Adipocyte (in vitro differentiated cells): ENCODE measurements at regions not wholly inside any gene's neighbourhood (a gene's known extent, or its start where the extent isn't known, plus 50 kb on each side); places are given as distances from the start of the nearest gene placed in this dataset.

Experiments
- DNase-seq: peaks from one replicate; pipeline ENCODE4 v3.0.0-alpha.2; 2015; ENCODE audit warnings: low read depth
- H3K27me3 ChIP-seq: replicated peaks from 2 replicates; pipeline ENCODE4 v1.7.0; 2013; ENCODE audit warnings: mild to moderate bottlenecking, low read length, moderate library complexity; ENCODE audit not compliant: control insufficient read depth, insufficient read depth
- H3K36me3 ChIP-seq: 2 replicates; pipeline ENCODE4 v1.7.0; 2013; ENCODE audit warnings: low read length, mild to moderate bottlenecking, moderate library complexity; ENCODE audit not compliant: control insufficient read depth, insufficient read depth, severe bottlenecking
- H3K4me1 ChIP-seq: 2 replicates; pipeline ENCODE4 v1.7.0; 2013; ENCODE audit warnings: mild to moderate bottlenecking, low read length, moderate library complexity; ENCODE audit not compliant: control insufficient read depth, insufficient read depth
- H3K4me3 ChIP-seq: 2 replicates; pipeline ENCODE4 v1.7.0; 2013; ENCODE audit warnings: mild to moderate bottlenecking, low read length, moderate library complexity
- H3K9ac ChIP-seq: 2 replicates; pipeline ENCODE4 v1.7.0; 2013; ENCODE audit warnings: mild to moderate bottlenecking, low read length, moderate library complexity
- H3K9me3 ChIP-seq: 2 replicates; pipeline ENCODE4 v1.7.0; 2013; ENCODE audit warnings: mild to moderate bottlenecking, low read length, moderate library complexity; ENCODE audit not compliant: control insufficient read depth

- DNase-seq, result no peak
Observed at GRCh38 chr1:233478611-233479010, 135.3 kb upstream of the KCNK1 start.

GRCh38 chr1:233479110-233479890, 134.6 kb upstream of the KCNK1 start:
- Histone ChIP-seq H3K4me3 (no peak overlapping the region), H3K4me1 (no peaks in the 10 kb centered on the region), H3K9me3 (no peaks in the 10 kb centered on the region), H3K36me3 (no peaks in the 10 kb centered on the region), H3K9ac (no peak overlapping the region), H3K27me3 (peaks cover 6% of the 10 kb centered on the region)
- DNase-seq, result no peak

More at GRCh38 chr1:233478611-233479010, 135.3 kb upstream of the KCNK1 start:
- no peak overlapping the region for H3K9ac ChIP-seq
- H3K27me3 ChIP-seq, result peaks cover 6% of the 10 kb centered on the region
- no peaks in the 10 kb centered on the region for H3K9me3 ChIP-seq
- H3K36me3 ChIP-seq, result no peaks in the 10 kb centered on the region
- H3K4me1 ChIP-seq, result no peaks in the 10 kb centered on the region
- no peak overlapping the region for H3K4me3 ChIP-seq

- no peaks in the 10 kb centered on the region for H3K36me3 ChIP-seq
- H3K9me3 ChIP-seq, result no peaks in the 10 kb centered on the region
- H3K4me3 ChIP-seq, result no peak overlapping the region
- no peaks in the 10 kb centered on the region for H3K4me1 ChIP-seq
- H3K9ac ChIP-seq, result no peak overlapping the region
- DNase-seq, result no peak
- H3K27me3 ChIP-seq, result peaks cover 1% of the 10 kb centered on the region
Observed at GRCh38 chr1:233480198-233480597, 133.7 kb upstream of the KCNK1 start.

- H3K9me3 ChIP-seq, result no peaks in the 10 kb centered on the region
- no peak overlapping the region for H3K9ac ChIP-seq
- H3K36me3 ChIP-seq, result no peaks in the 10 kb centered on the region
- H3K4me1 ChIP-seq, result no peaks in the 10 kb centered on the region
- no peaks in the 10 kb centered on the region for H3K27me3 ChIP-seq
- DNase-seq, result no peak
- no peak overlapping the region for H3K4me3 ChIP-seq
Observed at GRCh38 chr1:233482388-233482787, 131.5 kb upstream of the KCNK1 start.

- H3K4me1 ChIP-seq, result no peaks in the 10 kb centered on the region
Observed at GRCh38 chr1:233485385-233485784, 128.5 kb upstream of the KCNK1 start.

GRCh38 chr1:233485809-233486398, 128.0 kb upstream of the KCNK1 start:
- no peak for DNase-seq
- no peak overlapping the region for H3K4me3 ChIP-seq
- H3K4me1 ChIP-seq, result no peaks in the 10 kb centered on the region
- H3K9me3 ChIP-seq, result peaks cover 8% of the 10 kb centered on the region
- H3K27me3 ChIP-seq, result no peaks in the 10 kb centered on the region
- H3K9ac ChIP-seq, result no peak overlapping the region
- no peaks in the 10 kb centered on the region for H3K36me3 ChIP-seq

More at GRCh38 chr1:233485385-233485784, 128.5 kb upstream of the KCNK1 start:
- Histone ChIP-seq H3K4me3 (no peak overlapping the region), H3K27me3 (no peaks in the 10 kb centered on the region), H3K9ac (no peak overlapping the region), H3K9me3 (peaks cover 8% of the 10 kb centered on the region), H3K36me3 (no peaks in the 10 kb centered on the region)
- DNase-seq, result no peak

GRCh38 chr1:233487408-233487807, 126.5 kb upstream of the KCNK1 start:
- Histone ChIP-seq H3K36me3 (no peaks in the 10 kb centered on the region), H3K9ac (no peak overlapping the region), H3K27me3 (peaks cover 4% of the 10 kb centered on the region), H3K9me3 (peaks cover 8% of the 10 kb centered on the region), H3K4me1 (no peaks in the 10 kb centered on the region), H3K4me3 (no peak overlapping the region)
- no peak for DNase-seq

GRCh38 chr1:233489411-233489810, 124.5 kb upstream of the KCNK1 start:
- H3K36me3 ChIP-seq, result no peaks in the 10 kb centered on the region
- no peaks in the 10 kb centered on the region for H3K4me1 ChIP-seq
- H3K27me3 ChIP-seq, result peaks cover 4% of the 10 kb centered on the region
- no peak overlapping the region for H3K4me3 ChIP-seq
- H3K9me3 ChIP-seq, result peaks cover 8% of the 10 kb centered on the region
- no peak for DNase-seq
- H3K9ac ChIP-seq, result no peak overlapping the region

GRCh38 chr1:233490488-233490887, 123.4 kb upstream of the KCNK1 start:
- DNase-seq, result no peak
- Histone ChIP-seq H3K4me1 (no peaks in the 10 kb centered on the region), H3K9me3 (peaks cover 8% of the 10 kb centered on the region), H3K27me3 (peaks cover 4% of the 10 kb centered on the region), H3K36me3 (no peaks in the 10 kb centered on the region), H3K4me3 (no peak overlapping the region), H3K9ac (no peak overlapping the region)

GRCh38 chr1:233491953-233492620, 121.8 kb upstream of the KCNK1 start:
- no peak for DNase-seq
- Histone ChIP-seq H3K4me1 (peaks cover 5% of the 10 kb centered on the region), H3K4me3 (no peak overlapping the region), H3K9ac (no peak overlapping the region), H3K9me3 (peaks cover 8% of the 10 kb centered on the region), H3K36me3 (no peaks in the 10 kb centered on the region), H3K27me3 (peaks cover 4% of the 10 kb centered on the region)

- no peak for DNase-seq
- H3K36me3 ChIP-seq, result no peaks in the 10 kb centered on the region
- peaks cover 5% of the 10 kb centered on the region for H3K4me1 ChIP-seq
- H3K4me3 ChIP-seq, result no peak overlapping the region
- H3K27me3 ChIP-seq, result peaks cover 12% of the 10 kb centered on the region
- no peaks in the 10 kb centered on the region for H3K9me3 ChIP-seq
- H3K9ac ChIP-seq, result no peak overlapping the region
Observed at GRCh38 chr1:233496993-233497392, 116.9 kb upstream of the KCNK1 start.
